Activated CD8-positive, alpha-beta memory T cell treated with anti-CD3 and anti-CD28 coated beads, Interleukin-2, amount 50 U/mL, for 1 hour (primary cell): ENCODE measurements at regions not wholly inside any gene's neighbourhood (a gene's known extent, or its start where the extent isn't known, plus 50 kb on each side); places are given as distances from the start of the nearest gene placed in this dataset.
"Not testable (repeated sequence)": the region's sequence is repeated elsewhere in the genome, so short reads cannot be mapped to it uniquely, and the experiment has no call there.

Source experiments
- DNase-seq: peaks from one replicate; pipeline ENCODE4 v3.0.0-alpha.2; 2020; ENCODE audit errors: extremely low read depth

- no peak for DNase-seq
Measured at GRCh38 chr14:96686126-96686525, 111.1 kb upstream of the VRK1 start.

- no peak for DNase-seq
Measured at GRCh38 chr14:96688629-96689028, 108.6 kb upstream of the VRK1 start.

- DNase-seq: no peak
Measured at GRCh38 chr14:96690713-96691383, 106.3 kb upstream of the VRK1 start.

- DNase-seq: no peak
Measured at GRCh38 chr14:96693252-96693820, 103.8 kb upstream of the VRK1 start.

GRCh38 chr14:96693987-96694386 is 103.2 kb upstream of the VRK1 start:
- no peak for DNase-seq

GRCh38 chr14:96698960-96699539 is 98.1 kb upstream of the VRK1 start:
- no peak for DNase-seq

GRCh38 chr14:96699666-96700065 is 97.5 kb upstream of the VRK1 start:
- DNase-seq: no peak

- DNase-seq: no peak
Measured at GRCh38 chr14:96702831-96703230, 94.4 kb upstream of the VRK1 start.

- DNase-seq: no peak
Measured at GRCh38 chr14:96705422-96706092, 91.6 kb upstream of the VRK1 start.

GRCh38 chr14:96706893-96707292 is 90.3 kb upstream of the VRK1 start:
- DNase-seq: no peak

- no peak for DNase-seq
Measured at GRCh38 chr14:96710060-96710666, 87.0 kb upstream of the VRK1 start.

- no peak for DNase-seq
Measured at GRCh38 chr14:96711559-96712267, 85.5 kb upstream of the VRK1 start.

- no peak for DNase-seq
Measured at GRCh38 chr14:96713426-96713825, 83.8 kb upstream of the VRK1 start.

- not testable (repeated sequence) for DNase-seq
Measured at GRCh38 chr14:96714537-96714936, 82.6 kb upstream of the VRK1 start.

GRCh38 chr14:96717116-96717515 is 80.1 kb upstream of the VRK1 start:
- no peak for DNase-seq

GRCh38 chr14:96718407-96718806 is 78.8 kb upstream of the VRK1 start:
- DNase-seq: no peak

GRCh38 chr14:96720702-96721101 is 76.5 kb upstream of the VRK1 start:
- DNase-seq: not testable (repeated sequence)

- no peak for DNase-seq
Measured at GRCh38 chr14:96722736-96723135, 74.4 kb upstream of the VRK1 start.

GRCh38 chr14:96723946-96724345 is 73.2 kb upstream of the VRK1 start:
- no peak for DNase-seq

- no peak for DNase-seq
Measured at GRCh38 chr14:96725232-96725631, 72.0 kb upstream of the VRK1 start.

GRCh38 chr14:96727073-96727472 is 70.1 kb upstream of the VRK1 start:
- DNase-seq: no peak

- DNase-seq: no peak
Measured at GRCh38 chr14:96727491-96727890, 69.7 kb upstream of the VRK1 start.
